ENCODE measurements at regions not wholly inside any gene's neighbourhood (a gene's known extent, or its start where the extent isn't known, plus 50 kb on each side); places are given as distances from the start of the nearest gene placed in this dataset.

- TF ChIP-seq CTCF (conservative IDR thresholded peaks at IDR 0.05; ENCODE audit: low read depth, low read length), result no peak
- no peak for TF ChIP-seq EZH2 (IDR thresholded peaks at IDR 0.05; ENCODE audit: borderline replicate concordance, low read depth, low read length, poor library complexity, severe bottlenecking)
Measured at GRCh38 chr4:102447413-102447812, 53.7 kb upstream of the NFKB1 start.
